GM23338 (cell line): ENCODE measurements at regions not wholly inside any gene's neighbourhood (a gene's known extent, or its start where the extent isn't known, plus 50 kb on each side); places are given as distances from the start of the nearest gene placed in this dataset.

Experiments
- ATAC-seq: fragments of 200-7000 bp; cut with Tn5 transposase; 3 replicates; pipeline ENCODE4 v1.9.1; 2020
- DNase-seq: peaks from one replicate; pipeline ENCODE4 v3.0.0-alpha.2; 2015; ENCODE audit warnings: low spot score
- H2AFZ ChIP-seq: fragments of 200-600 bp; sonication (generic); 2 replicates; pipeline ENCODE4 v1.8.0; 2016; ENCODE audit warnings: antibody characterized with exemption, mild to moderate bottlenecking, moderate library complexity
- H3F3A ChIP-seq: fragments of 200-600 bp; sonication (generic); replicated peaks from 2 replicates; pipeline ENCODE4 v1.8.0; 2017; ENCODE audit warnings: antibody characterized with exemption, mixed run types, low read depth
- H3K27ac ChIP-seq: fragments of 200-600 bp; sonication (generic); 2 replicates; pipeline ENCODE4 v1.6.1; 2016; ENCODE audit warnings: low read depth
- H3K27me3 ChIP-seq: fragments of 200-600 bp; sonication (generic); 2 replicates; pipeline ENCODE4 v1.8.0; 2016; ENCODE audit warnings: mild to moderate bottlenecking, mixed run types, moderate library complexity; ENCODE audit not compliant: insufficient read depth
- H3K36me3 ChIP-seq: fragments of 200-600 bp; sonication (generic); 2 replicates; pipeline ENCODE4 v1.8.0; 2016; ENCODE audit warnings: mild to moderate bottlenecking; ENCODE audit not compliant: insufficient read depth
- H3K4me1 ChIP-seq: fragments of 200-600 bp; sonication (generic); 2 replicates; pipeline ENCODE4 v1.8.0; 2016; ENCODE audit warnings: mild to moderate bottlenecking, moderate library complexity; ENCODE audit not compliant: insufficient read depth
- H3K4me2 ChIP-seq: fragments of 200-600 bp; sonication (generic); 2 replicates; pipeline ENCODE4 v1.7.1; 2017; ENCODE audit warnings: mixed run types
- H3K4me3 ChIP-seq: fragments of 200-600 bp; sonication (generic); 2 replicates; pipeline ENCODE4 v1.6.1; 2016; ENCODE audit warnings: mixed run types
- H3K79me2 ChIP-seq: fragments of 200-600 bp; sonication (generic); replicated peaks from 2 replicates; pipeline ENCODE4 v1.8.0; 2017; ENCODE audit warnings: mild to moderate bottlenecking; ENCODE audit not compliant: insufficient read depth
- H3K9me2 ChIP-seq: fragments of 200-600 bp; sonication (generic); 2 replicates; pipeline ENCODE4 v1.8.0; 2017; ENCODE audit not compliant: insufficient read depth
- H4K20me1 ChIP-seq: fragments of 200-600 bp; sonication (generic); replicated peaks from 2 replicates; pipeline ENCODE4 v1.8.0; 2017; ENCODE audit warnings: mild to moderate bottlenecking; ENCODE audit not compliant: insufficient read depth
- H3K27ac Mint-ChIP-seq: 2 replicates; pipeline ENCODE4 v1.8.0; 2020; ENCODE audit warnings: inconsistent platforms, mild to moderate bottlenecking, moderate library complexity, mixed read lengths
- H3K27me3 Mint-ChIP-seq: 3 replicates; pipeline ENCODE4 v1.8.0; 2022; ENCODE audit warnings: low read depth, mild to moderate bottlenecking, moderate library complexity, mixed read lengths, inconsistent platforms; ENCODE audit not compliant: insufficient read depth, poor library complexity
- H3K36me3 Mint-ChIP-seq: 3 replicates; pipeline ENCODE4 v1.8.0; 2021; ENCODE audit warnings: low read depth, mild to moderate bottlenecking, inconsistent platforms, moderate library complexity, mixed read lengths
- H3K4me1 Mint-ChIP-seq: 3 replicates; pipeline ENCODE4 v1.8.0; 2020; ENCODE audit warnings: mild to moderate bottlenecking, inconsistent platforms, mixed read lengths
- H3K4me3 Mint-ChIP-seq: 3 replicates; pipeline ENCODE4 v1.8.0; 2021; ENCODE audit warnings: moderate library complexity, mild to moderate bottlenecking, inconsistent platforms, mixed read lengths
- H3K9me3 Mint-ChIP-seq: 3 replicates; pipeline ENCODE4 v1.8.0; 2020; ENCODE audit warnings: moderate library complexity, mild to moderate bottlenecking, inconsistent platforms, mixed read lengths
- EZH2 ChIP-seq: fragments of 200-600 bp; sonication (generic); IDR thresholded peaks from one replicate; pipeline ENCODE4 v1.8.0; 2017; ENCODE audit warnings: antibody characterized with exemption, mild to moderate bottlenecking, low read depth; ENCODE audit not compliant: unreplicated experiment
- JUNB ChIP-seq: IDR thresholded peaks from one replicate; pipeline ENCODE4 v1.6.1; 2016; ENCODE audit warnings: antibody characterized with exemption; ENCODE audit not compliant: unreplicated experiment
- NANOG ChIP-seq: IDR thresholded peaks from 2 replicates; pipeline ENCODE4 v1.6.1; 2016; ENCODE audit warnings: antibody characterized with exemption, borderline replicate concordance
- POLR2AphosphoS5 ChIP-seq: IDR thresholded peaks from 2 replicates; pipeline ENCODE4 v1.6.1; 2016; ENCODE audit warnings: antibody characterized with exemption, low read depth
- STAT1 ChIP-seq: IDR thresholded peaks from one replicate; pipeline ENCODE4 v1.6.1; 2016; ENCODE audit warnings: antibody characterized with exemption; ENCODE audit not compliant: unreplicated experiment
- ZNF114 ChIP-seq: fragments of 250-450 bp; sonication (Bioruptor Pico); IDR thresholded peaks from 2 replicates; pipeline ENCODE4 v1.5.0; 2020; ENCODE audit warnings: mild to moderate bottlenecking, moderate library complexity
- ZNF331 ChIP-seq: fragments of 250-450 bp; sonication (Bioruptor Pico); IDR thresholded peaks from 2 replicates; pipeline ENCODE4 v1.5.0; 2020; ENCODE audit warnings: low read depth, mild to moderate bottlenecking, moderate library complexity
- TF ChIP-seq, protein P1 (sequence below): fragments of 250-450 bp; sonication (Bioruptor Pico); IDR thresholded peaks from 2 replicates; pipeline ENCODE4 v1.5.0; 2020; ENCODE audit warnings: mild to moderate bottlenecking, moderate library complexity
- TF ChIP-seq, protein P2 (sequence below), 2 experiments: fragments of 200-600 bp in 1 of 2; sonication (generic) in 1 of 2; conservative IDR thresholded peaks; 2 replicates each; pipeline versions ENCODE4 v1.5.1 to v1.6.1; 2016 to 2017; ENCODE audit warnings: antibody characterized with exemption in 2 of 2, low read depth in 2 of 2, mild to moderate bottlenecking in 2 of 2, moderate library complexity in 1 of 2
- TF ChIP-seq, protein P3 (sequence below): IDR thresholded peaks from 2 replicates; pipeline ENCODE4 v1.6.1; 2016; ENCODE audit warnings: antibody characterized with exemption
- TF ChIP-seq, protein P4 (sequence below): IDR thresholded peaks from one replicate; pipeline ENCODE4 v1.6.1; 2018; ENCODE audit warnings: antibody characterized with exemption; ENCODE audit not compliant: unreplicated experiment

DNA sequence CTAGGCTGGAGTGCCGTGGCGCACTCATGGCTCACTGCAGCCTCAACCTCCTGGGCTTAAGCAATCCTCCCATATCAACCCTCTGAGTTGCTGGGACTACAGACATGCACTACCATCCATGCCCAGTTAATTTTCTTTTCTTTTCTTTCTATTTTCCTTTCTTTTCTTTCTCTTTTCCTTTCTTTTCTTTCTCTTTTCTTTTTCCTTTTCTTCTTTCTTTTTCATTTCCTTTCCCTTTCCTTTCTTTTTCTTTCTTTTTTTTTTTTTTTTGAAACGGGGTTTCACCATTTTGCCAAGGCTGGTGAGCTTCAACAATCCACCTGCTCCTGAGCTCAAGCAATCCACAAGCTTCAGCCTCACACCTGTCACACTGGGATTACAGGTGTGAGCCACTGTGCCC lies 60.1 kb upstream of the ACSS3 start (continued):
- TF ChIP-seq, protein P1, sequence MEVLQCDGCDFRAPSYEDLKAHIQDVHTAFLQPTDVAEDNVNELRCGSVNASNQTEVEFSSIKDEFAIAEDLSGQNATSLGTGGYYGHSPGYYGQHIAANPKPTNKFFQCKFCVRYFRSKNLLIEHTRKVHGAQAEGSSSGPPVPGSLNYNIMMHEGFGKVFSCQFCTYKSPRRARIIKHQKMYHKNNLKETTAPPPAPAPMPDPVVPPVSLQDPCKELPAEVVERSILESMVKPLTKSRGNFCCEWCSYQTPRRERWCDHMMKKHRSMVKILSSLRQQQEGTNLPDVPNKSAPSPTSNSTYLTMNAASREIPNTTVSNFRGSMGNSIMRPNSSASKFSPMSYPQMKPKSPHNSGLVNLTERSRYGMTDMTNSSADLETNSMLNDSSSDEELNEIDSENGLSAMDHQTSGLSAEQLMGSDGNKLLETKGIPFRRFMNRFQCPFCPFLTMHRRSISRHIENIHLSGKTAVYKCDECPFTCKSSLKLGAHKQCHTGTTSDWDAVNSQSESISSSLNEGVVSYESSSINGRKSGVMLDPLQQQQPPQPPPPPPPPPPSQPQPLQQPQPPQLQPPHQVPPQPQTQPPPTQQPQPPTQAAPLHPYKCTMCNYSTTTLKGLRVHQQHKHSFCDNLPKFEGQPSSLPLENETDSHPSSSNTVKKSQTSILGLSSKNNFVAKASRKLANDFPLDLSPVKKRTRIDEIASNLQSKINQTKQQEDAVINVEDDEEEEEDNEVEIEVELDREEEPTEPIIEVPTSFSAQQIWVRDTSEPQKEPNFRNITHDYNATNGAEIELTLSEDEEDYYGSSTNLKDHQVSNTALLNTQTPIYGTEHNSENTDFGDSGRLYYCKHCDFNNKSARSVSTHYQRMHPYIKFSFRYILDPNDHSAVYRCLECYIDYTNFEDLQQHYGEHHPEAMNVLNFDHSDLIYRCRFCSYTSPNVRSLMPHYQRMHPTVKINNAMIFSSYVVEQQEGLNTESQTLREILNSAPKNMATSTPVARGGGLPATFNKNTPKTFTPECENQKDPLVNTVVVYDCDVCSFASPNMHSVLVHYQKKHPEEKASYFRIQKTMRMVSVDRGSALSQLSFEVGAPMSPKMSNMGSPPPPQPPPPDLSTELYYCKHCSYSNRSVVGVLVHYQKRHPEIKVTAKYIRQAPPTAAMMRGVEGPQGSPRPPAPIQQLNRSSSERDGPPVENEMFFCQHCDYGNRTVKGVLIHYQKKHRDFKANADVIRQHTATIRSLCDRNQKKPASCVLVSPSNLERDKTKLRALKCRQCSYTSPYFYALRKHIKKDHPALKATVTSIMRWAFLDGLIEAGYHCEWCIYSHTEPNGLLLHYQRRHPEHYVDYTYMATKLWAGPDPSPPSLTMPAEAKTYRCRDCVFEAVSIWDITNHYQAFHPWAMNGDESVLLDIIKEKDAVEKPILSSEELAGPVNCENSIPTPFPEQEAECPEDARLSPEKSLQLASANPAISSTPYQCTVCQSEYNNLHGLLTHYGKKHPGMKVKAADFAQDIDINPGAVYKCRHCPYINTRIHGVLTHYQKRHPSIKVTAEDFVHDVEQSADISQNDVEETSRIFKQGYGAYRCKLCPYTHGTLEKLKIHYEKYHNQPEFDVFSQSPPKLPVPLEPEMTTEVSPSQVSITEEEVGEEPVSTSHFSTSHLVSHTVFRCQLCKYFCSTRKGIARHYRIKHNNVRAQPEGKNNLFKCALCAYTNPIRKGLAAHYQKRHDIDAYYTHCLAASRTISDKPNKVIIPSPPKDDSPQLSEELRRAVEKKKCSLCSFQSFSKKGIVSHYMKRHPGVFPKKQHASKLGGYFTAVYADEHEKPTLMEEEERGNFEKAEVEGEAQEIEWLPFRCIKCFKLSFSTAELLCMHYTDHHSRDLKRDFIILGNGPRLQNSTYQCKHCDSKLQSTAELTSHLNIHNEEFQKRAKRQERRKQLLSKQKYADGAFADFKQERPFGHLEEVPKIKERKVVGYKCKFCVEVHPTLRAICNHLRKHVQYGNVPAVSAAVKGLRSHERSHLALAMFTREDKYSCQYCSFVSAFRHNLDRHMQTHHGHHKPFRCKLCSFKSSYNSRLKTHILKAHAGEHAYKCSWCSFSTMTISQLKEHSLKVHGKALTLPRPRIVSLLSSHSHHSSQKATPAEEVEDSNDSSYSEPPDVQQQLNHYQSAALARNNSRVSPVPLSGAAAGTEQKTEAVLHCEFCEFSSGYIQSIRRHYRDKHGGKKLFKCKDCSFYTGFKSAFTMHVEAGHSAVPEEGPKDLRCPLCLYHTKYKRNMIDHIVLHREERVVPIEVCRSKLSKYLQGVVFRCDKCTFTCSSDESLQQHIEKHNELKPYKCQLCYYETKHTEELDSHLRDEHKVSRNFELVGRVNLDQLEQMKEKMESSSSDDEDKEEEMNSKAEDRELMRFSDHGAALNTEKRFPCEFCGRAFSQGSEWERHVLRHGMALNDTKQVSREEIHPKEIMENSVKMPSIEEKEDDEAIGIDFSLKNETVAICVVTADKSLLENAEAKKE (CRISPR knock-in tag), result no peak

DNA sequence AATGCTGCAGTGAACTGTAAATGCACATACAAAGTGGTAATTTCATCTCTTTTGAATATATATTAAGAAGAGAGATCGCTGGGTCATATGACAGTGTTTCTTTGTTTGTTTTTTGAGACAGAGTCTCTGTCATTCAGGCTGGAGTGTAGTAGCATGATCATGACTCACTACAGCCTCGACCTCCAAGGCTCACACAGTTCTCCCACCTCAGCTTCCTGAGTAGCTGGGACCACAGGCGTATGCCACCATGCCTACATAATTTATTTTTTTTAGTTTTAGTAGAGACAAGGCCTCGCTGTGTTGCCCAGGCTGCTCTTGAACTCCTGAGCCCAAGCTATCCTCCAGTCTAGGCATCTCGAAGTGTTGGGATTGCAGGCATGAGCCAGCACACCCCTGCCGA lies 62.4 kb upstream of the ACSS3 start:
- H2AFZ ChIP-seq, result no peak overlapping the region
- H3K36me3 ChIP-seq, result no peaks in the 10 kb centered on the region
- H3K4me2 ChIP-seq, result no peak overlapping the region
- H3K27me3 ChIP-seq, result no peaks in the 10 kb centered on the region
- no peak for ATAC-seq
- Mint-ChIP-seq H3K9me3 (no peaks in the 10 kb centered on the region), H3K4me1 (no peaks in the 10 kb centered on the region), H3K4me3 (no peak overlapping the region), H3K36me3 (no peaks in the 10 kb centered on the region), H3K27me3 (peaks cover 2% of the 10 kb centered on the region), H3K27ac (no peak overlapping the region)
- no peaks in the 10 kb centered on the region for H3K4me1 ChIP-seq
- TF ChIP-seq ZNF114 (CRISPR knock-in tag) (no peak), STAT1 (no peak), ZNF331 (CRISPR knock-in tag) (no peak), NANOG (no peak), EZH2 (no peak), JUNB (no peak), POLR2AphosphoS5 (no peak)
- TF ChIP-seq, protein P2, sequence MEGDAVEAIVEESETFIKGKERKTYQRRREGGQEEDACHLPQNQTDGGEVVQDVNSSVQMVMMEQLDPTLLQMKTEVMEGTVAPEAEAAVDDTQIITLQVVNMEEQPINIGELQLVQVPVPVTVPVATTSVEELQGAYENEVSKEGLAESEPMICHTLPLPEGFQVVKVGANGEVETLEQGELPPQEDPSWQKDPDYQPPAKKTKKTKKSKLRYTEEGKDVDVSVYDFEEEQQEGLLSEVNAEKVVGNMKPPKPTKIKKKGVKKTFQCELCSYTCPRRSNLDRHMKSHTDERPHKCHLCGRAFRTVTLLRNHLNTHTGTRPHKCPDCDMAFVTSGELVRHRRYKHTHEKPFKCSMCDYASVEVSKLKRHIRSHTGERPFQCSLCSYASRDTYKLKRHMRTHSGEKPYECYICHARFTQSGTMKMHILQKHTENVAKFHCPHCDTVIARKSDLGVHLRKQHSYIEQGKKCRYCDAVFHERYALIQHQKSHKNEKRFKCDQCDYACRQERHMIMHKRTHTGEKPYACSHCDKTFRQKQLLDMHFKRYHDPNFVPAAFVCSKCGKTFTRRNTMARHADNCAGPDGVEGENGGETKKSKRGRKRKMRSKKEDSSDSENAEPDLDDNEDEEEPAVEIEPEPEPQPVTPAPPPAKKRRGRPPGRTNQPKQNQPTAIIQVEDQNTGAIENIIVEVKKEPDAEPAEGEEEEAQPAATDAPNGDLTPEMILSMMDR (conservative IDR thresholded peaks at IDR 0.05; ENCODE audit: low read depth in 2 of 2), result no peak
- TF ChIP-seq, protein P3, sequence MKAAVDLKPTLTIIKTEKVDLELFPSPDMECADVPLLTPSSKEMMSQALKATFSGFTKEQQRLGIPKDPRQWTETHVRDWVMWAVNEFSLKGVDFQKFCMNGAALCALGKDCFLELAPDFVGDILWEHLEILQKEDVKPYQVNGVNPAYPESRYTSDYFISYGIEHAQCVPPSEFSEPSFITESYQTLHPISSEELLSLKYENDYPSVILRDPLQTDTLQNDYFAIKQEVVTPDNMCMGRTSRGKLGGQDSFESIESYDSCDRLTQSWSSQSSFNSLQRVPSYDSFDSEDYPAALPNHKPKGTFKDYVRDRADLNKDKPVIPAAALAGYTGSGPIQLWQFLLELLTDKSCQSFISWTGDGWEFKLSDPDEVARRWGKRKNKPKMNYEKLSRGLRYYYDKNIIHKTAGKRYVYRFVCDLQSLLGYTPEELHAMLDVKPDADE, result no peak
- TF ChIP-seq, protein P4, sequence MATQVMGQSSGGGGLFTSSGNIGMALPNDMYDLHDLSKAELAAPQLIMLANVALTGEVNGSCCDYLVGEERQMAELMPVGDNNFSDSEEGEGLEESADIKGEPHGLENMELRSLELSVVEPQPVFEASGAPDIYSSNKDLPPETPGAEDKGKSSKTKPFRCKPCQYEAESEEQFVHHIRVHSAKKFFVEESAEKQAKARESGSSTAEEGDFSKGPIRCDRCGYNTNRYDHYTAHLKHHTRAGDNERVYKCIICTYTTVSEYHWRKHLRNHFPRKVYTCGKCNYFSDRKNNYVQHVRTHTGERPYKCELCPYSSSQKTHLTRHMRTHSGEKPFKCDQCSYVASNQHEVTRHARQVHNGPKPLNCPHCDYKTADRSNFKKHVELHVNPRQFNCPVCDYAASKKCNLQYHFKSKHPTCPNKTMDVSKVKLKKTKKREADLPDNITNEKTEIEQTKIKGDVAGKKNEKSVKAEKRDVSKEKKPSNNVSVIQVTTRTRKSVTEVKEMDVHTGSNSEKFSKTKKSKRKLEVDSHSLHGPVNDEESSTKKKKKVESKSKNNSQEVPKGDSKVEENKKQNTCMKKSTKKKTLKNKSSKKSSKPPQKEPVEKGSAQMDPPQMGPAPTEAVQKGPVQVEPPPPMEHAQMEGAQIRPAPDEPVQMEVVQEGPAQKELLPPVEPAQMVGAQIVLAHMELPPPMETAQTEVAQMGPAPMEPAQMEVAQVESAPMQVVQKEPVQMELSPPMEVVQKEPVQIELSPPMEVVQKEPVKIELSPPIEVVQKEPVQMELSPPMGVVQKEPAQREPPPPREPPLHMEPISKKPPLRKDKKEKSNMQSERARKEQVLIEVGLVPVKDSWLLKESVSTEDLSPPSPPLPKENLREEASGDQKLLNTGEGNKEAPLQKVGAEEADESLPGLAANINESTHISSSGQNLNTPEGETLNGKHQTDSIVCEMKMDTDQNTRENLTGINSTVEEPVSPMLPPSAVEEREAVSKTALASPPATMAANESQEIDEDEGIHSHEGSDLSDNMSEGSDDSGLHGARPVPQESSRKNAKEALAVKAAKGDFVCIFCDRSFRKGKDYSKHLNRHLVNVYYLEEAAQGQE, result no peak
- no peak for DNase-seq
- no peaks in the 10 kb centered on the region for H4K20me1 ChIP-seq
- H3K9me2 ChIP-seq, result no peaks in the 10 kb centered on the region
- H3F3A ChIP-seq, result no peaks in the 10 kb centered on the region
- no peak overlapping the region for H3K4me3 ChIP-seq
- H3K27ac ChIP-seq, result no peak overlapping the region
- no peaks in the 10 kb centered on the region for H3K79me2 ChIP-seq
